ENCODE measurements at regions not wholly inside any gene's neighbourhood (a gene's known extent, or its start where the extent isn't known, plus 50 kb on each side); places are given as distances from the start of the nearest gene placed in this dataset.
A peak's percentile ranks its signal among the peaks of the same experiment; 100 is the strongest.

DNA sequence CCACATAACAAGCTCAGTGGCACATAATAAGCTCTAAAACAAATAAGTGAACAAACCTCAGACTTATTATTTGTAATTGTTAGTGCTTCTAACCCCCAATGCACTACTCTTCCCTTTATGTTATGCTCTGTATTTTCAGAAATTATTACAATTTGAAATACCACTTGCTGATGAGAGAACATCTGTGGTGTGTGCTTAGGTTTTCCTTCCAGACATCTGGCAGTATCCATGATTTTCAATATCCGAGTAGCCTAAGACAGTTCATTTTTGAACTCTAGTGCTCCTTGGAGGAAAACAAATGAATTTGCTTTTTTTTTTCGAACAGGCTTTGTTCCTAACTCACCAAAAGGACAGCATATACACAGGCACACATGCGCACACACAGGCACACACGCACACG lies 278.7 kb upstream of the CLNK start:
- H3K4me3 ChIP-seq, result no peak overlapping the region
- no peaks in the 10 kb centered on the region for H3K36me3 ChIP-seq
- DNase-seq, result no peak
- H3K27me3 ChIP-seq, result no peaks in the 10 kb centered on the region
- H3K9me3 ChIP-seq, result no peaks in the 10 kb centered on the region

DNA sequence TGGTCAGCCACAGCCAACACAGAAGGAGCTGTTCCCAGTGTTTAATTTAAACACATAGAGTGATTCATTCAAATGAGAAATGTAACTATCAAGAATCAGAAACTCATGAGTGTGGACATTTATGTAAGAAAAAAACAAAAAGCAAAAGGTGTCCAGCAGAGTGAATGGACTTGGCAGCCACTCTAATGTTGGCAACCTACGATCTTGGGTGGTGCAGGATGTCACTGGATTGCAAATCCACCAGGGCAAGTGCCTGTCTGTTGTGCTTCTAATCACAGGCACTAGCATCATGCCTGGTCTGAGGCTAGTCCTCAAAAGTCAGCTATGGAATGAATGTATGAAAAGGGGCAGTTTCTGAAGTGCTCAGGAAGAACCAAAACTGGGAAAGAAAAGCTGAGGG lies 277.7 kb upstream of the CLNK start:
- H3K9me3 ChIP-seq, result no peaks in the 10 kb centered on the region
- H3K36me3 ChIP-seq, result no peaks in the 10 kb centered on the region
- H3K27me3 ChIP-seq, result no peaks in the 10 kb centered on the region
- peak; percentile 56 for DNase-seq
- no peak overlapping the region for H3K4me3 ChIP-seq

GRCh38 chr4:10960389-10960788 lies 275.8 kb upstream of the CLNK start:
- Histone ChIP-seq H3K4me3 (no peak overlapping the region), H3K36me3 (no peaks in the 10 kb centered on the region), H3K9me3 (no peaks in the 10 kb centered on the region), H3K27me3 (no peaks in the 10 kb centered on the region)
- no peak for DNase-seq

GRCh38 chr4:10959586-10959985 lies 275.0 kb upstream of the CLNK start:
- H3K9me3 ChIP-seq, result no peaks in the 10 kb centered on the region
- no peak for DNase-seq
- H3K4me3 ChIP-seq, result no peak overlapping the region
- H3K36me3 ChIP-seq, result no peaks in the 10 kb centered on the region
- H3K27me3 ChIP-seq, result no peaks in the 10 kb centered on the region

- Histone ChIP-seq H3K36me3 (no peaks in the 10 kb centered on the region), H3K9me3 (no peaks in the 10 kb centered on the region), H3K27me3 (no peaks in the 10 kb centered on the region), H3K4me3 (no peak overlapping the region)
- DNase-seq, result no peak
These were observed 273.8 kb upstream of the CLNK start for GRCh38 chr4:10958226-10958856.

- H3K27me3 ChIP-seq, result no peaks in the 10 kb centered on the region
- H3K4me3 ChIP-seq, result no peak overlapping the region
- no peaks in the 10 kb centered on the region for H3K9me3 ChIP-seq
- DNase-seq, result no peak
- H3K36me3 ChIP-seq, result no peaks in the 10 kb centered on the region
These were observed 266.7 kb upstream of the CLNK start for GRCh38 chr4:10951306-10951705.

DNA sequence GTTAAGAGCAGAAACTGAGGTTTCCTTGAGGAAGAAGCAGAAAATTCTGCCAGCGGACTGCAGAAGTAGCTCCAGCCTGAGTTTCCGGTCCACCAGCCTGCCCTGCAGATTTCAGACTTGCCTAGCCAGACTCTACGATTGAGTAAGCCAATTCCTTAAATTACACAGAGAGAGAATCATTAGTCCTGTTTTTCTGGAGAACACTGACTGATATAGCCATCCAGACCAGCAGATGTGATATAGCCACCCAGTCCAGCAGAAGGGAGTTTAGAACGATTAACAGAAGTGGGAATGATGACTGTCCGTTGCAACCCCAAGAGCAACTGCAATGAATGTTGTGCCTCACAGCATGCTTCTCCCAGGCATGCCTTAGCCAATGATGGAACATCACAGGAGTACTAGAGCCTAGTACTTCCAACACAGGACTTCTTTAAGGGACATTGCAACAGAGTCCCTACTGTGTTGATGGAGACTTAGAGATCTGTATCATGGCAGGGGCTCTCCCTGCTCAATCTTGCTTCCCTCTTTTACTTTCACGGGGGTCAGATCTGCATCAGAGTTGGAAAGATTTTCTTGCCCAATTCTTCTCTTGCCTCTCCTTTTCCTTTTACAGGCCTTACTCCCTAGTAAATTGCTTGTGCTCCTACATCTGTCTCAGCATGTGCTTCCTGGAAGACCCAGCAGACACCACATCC lies 264.6 kb upstream of the CLNK start:
- H3K27me3 ChIP-seq, result no peaks in the 10 kb centered on the region
- no peaks in the 10 kb centered on the region for H3K9me3 ChIP-seq

GRCh38 chr4:10947898-10948297 lies 263.3 kb upstream of the CLNK start:
- no peak for DNase-seq
- Histone ChIP-seq H3K27me3 (no peaks in the 10 kb centered on the region), H3K4me3 (no peak overlapping the region), H3K9me3 (no peaks in the 10 kb centered on the region), H3K36me3 (no peaks in the 10 kb centered on the region)

More for the DNA sequence above, 264.6 kb upstream of the CLNK start:
- DNase-seq, result no peak
- H3K36me3 ChIP-seq, result no peaks in the 10 kb centered on the region
- no peak overlapping the region for H3K4me3 ChIP-seq

- H3K9me3 ChIP-seq, result no peaks in the 10 kb centered on the region; the same call in 1 of the 2 replicates
- H3K27me3 ChIP-seq, result no peaks in the 10 kb centered on the region
- no peak overlapping the region for H3K4me3 ChIP-seq
- H3K36me3 ChIP-seq, result no peaks in the 10 kb centered on the region
- no peak for DNase-seq
These were observed 259.8 kb upstream of the CLNK start for GRCh38 chr4:10944321-10944720.

- Histone ChIP-seq H3K27me3 (no peaks in the 10 kb centered on the region), H3K36me3 (no peaks in the 10 kb centered on the region), H3K9me3 (no peaks in the 10 kb centered on the region; the same call in 1 of the 2 replicates), H3K4me3 (no peak overlapping the region)
- no peak for DNase-seq
These were observed 257.6 kb upstream of the CLNK start for GRCh38 chr4:10942156-10942555.

GRCh38 chr4:10929818-10930217 lies 245.2 kb upstream of the CLNK start:
- Histone ChIP-seq H3K4me3 (no peak overlapping the region), H3K36me3 (no peaks in the 10 kb centered on the region), H3K9me3 (no peaks in the 10 kb centered on the region), H3K27me3 (no peaks in the 10 kb centered on the region)
- no peak for DNase-seq

DNA sequence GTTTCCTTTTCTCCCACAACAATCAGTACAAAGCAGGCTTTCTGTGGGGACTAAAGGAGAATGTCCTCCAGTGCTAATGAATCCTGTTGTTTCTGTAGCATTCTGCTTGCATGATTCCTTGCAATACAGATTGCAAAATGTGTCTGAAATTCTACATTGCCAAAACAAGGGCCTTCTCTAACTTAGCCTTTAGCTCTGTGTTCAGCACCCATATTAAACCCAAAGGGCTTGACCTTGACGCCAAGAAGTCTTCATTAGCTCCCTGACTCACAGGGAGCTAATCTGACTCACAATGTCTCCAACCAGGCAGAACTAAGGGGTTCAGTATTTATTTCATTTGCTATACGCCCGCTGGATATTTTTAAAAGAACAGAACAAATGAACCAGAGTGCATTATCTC lies 241.4 kb upstream of the CLNK start:
- H3K9me3 ChIP-seq, result no peaks in the 10 kb centered on the region
- H3K27me3 ChIP-seq, result no peaks in the 10 kb centered on the region
- DNase-seq, result peak; percentile 71

GRCh38 chr4:10924274-10924673 lies 239.7 kb upstream of the CLNK start:
- Histone ChIP-seq H3K4me3 (no peak overlapping the region), H3K27me3 (no peaks in the 10 kb centered on the region), H3K36me3 (no peaks in the 10 kb centered on the region), H3K9me3 (no peaks in the 10 kb centered on the region)
- DNase-seq, result no peak

More for the DNA sequence above, 241.4 kb upstream of the CLNK start:
- Histone ChIP-seq H3K4me3 (no peak overlapping the region), H3K36me3 (no peaks in the 10 kb centered on the region)

GRCh38 chr4:10917566-10917965 lies 233.0 kb upstream of the CLNK start:
- no peaks in the 10 kb centered on the region for H3K9me3 ChIP-seq
- no peak overlapping the region for H3K4me3 ChIP-seq
- H3K36me3 ChIP-seq, result no peaks in the 10 kb centered on the region
- DNase-seq, result no peak
- no peaks in the 10 kb centered on the region for H3K27me3 ChIP-seq

DNA sequence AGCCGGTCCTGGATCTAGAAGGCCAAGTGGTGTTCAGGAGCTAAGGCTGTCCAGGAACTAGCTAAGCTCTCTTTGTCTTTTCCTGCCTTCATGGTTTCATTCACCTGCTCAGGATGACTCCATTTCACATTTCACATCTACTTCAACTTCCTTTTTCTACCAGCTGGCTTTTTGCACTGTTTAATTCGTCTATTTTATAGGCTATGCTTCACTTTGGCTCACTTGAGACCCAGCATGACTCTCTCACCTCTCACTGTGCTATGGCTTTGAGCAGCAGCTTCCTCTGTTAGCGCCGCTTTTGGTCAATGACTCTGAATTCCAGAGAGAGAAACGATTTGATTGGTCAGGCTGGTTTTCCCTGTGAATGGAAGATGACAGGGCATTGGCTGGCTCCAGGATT lies 213.5 kb upstream of the CLNK start:
- Histone ChIP-seq H3K4me3 (no peak overlapping the region), H3K9me3 (no peaks in the 10 kb centered on the region), H3K27me3 (no peaks in the 10 kb centered on the region), H3K36me3 (no peaks in the 10 kb centered on the region)
- DNase-seq, result no peak

DNA sequence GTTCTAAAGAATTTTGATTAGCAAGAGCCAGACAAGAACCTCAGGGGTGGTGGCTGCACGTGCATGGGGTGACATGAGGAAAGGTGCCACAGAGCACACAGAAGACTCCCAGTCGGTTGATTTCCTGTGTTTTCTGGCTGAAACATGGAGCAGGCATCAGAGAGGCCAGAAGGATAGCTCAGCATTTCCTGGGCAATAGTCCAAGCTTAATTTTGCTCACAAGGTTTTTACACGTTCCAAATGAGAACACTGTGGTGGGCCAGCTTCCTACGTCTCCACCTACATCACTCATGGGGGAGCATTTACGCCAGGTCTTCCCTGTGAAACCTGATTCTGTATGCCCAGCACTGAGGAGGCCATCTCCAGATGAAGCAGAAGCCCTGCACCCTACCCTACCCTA lies 212.5 kb upstream of the CLNK start:
- H3K36me3 ChIP-seq, result no peaks in the 10 kb centered on the region
- H3K4me3 ChIP-seq, result no peak overlapping the region
- no peaks in the 10 kb centered on the region for H3K27me3 ChIP-seq
- no peaks in the 10 kb centered on the region for H3K9me3 ChIP-seq
- DNase-seq, result no peak

- H3K27me3 ChIP-seq, result no peaks in the 10 kb centered on the region
- H3K36me3 ChIP-seq, result no peaks in the 10 kb centered on the region
- no peak overlapping the region for H3K4me3 ChIP-seq
- H3K9me3 ChIP-seq, result no peaks in the 10 kb centered on the region
- no peak for DNase-seq
These were observed 208.8 kb upstream of the CLNK start for GRCh38 chr4:10893395-10893794.

- H3K27me3 ChIP-seq, result no peaks in the 10 kb centered on the region
- no peak for DNase-seq
These were observed 207.3 kb upstream of the CLNK start for GRCh38 chr4:10891866-10892265.

More at GRCh38 chr4:10891866-10892265, 207.3 kb upstream of the CLNK start:
- Histone ChIP-seq H3K4me3 (no peak overlapping the region), H3K36me3 (no peaks in the 10 kb centered on the region), H3K9me3 (no peaks in the 10 kb centered on the region)
